ENCODE measurements at regions not wholly inside any gene's neighbourhood (a gene's known extent, or its start where the extent isn't known, plus 50 kb on each side); places are given as distances from the start of the nearest gene placed in this dataset.

DNA sequence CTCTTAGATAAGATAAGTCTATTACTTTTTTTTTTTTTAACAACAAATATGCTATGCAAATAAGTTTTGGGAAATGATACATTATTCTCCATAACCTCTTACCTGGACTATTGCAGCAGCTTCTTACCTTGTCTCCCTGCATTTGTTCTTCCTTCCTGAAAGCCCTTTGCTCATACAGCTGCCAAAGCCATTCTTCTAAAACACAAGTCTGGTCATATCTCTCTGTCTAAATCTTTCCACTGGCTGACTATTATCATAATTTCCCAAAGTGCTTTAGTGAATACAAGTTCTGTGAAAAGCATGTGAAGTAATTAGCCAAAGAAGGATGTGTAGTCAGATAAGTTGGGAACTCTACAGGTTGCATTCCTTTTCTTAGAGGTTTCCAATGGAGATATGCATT lies 115.4 kb upstream of the CNTLN start:
- no peak overlapping the region for H3K27ac ChIP-seq
- no peak for DNase-seq
- intact Hi-C loops (cut with DNase I), result no loop called here
- no peaks in the 10 kb centered on the region for H3K36me3 ChIP-seq
- no peaks in the 10 kb centered on the region for H3K9me3 ChIP-seq
- peaks cover 5% of the 10 kb centered on the region for H3K4me1 ChIP-seq (ENCODE audit: insufficient read depth)
- no peak overlapping the region for H3K4me3 ChIP-seq
- no peaks in the 10 kb centered on the region for H3K27me3 ChIP-seq
- TF ChIP-seq EP300 (IDR thresholded peaks at IDR 0.05), result no peak
- TF ChIP-seq POLR2A (IDR thresholded peaks at IDR 0.05), result no peak
- TF ChIP-seq, protein P1, sequence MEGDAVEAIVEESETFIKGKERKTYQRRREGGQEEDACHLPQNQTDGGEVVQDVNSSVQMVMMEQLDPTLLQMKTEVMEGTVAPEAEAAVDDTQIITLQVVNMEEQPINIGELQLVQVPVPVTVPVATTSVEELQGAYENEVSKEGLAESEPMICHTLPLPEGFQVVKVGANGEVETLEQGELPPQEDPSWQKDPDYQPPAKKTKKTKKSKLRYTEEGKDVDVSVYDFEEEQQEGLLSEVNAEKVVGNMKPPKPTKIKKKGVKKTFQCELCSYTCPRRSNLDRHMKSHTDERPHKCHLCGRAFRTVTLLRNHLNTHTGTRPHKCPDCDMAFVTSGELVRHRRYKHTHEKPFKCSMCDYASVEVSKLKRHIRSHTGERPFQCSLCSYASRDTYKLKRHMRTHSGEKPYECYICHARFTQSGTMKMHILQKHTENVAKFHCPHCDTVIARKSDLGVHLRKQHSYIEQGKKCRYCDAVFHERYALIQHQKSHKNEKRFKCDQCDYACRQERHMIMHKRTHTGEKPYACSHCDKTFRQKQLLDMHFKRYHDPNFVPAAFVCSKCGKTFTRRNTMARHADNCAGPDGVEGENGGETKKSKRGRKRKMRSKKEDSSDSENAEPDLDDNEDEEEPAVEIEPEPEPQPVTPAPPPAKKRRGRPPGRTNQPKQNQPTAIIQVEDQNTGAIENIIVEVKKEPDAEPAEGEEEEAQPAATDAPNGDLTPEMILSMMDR (IDR thresholded peaks at IDR 0.05), result no peak

DNA sequence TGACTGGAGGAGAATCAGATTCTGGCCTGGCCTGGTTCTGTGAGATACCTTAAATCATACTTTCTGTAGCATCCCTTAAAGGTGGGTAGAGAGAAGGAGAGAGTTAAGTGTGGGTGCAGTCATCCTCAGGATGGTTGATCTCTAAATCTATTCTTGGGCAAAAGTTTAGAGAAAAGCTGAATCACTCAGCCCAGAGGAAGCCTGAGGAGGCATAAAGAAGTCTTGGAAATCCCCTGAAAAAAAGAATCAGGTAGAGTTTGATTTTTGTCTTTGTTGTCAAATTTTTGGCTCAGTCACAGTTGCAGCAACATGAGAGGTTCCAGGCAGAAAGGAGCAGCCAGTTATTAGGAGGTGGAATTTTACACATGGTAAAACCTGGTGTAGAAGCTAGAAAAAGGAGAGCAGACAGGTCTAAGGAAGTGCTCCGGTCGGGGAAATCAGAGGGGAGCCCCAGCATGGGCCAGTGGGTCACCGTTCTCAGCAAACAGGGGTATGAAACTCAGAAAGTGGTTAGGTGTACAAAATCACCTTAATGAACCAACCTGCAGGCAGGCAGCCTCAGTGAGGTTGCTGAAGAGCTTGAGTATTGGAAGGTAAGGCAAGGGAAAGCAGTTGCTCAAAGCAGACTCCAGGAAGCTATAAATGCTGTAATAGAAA lies 116.2 kb upstream of the CNTLN start:
- no peak overlapping the region for H3K27ac ChIP-seq

DNA sequence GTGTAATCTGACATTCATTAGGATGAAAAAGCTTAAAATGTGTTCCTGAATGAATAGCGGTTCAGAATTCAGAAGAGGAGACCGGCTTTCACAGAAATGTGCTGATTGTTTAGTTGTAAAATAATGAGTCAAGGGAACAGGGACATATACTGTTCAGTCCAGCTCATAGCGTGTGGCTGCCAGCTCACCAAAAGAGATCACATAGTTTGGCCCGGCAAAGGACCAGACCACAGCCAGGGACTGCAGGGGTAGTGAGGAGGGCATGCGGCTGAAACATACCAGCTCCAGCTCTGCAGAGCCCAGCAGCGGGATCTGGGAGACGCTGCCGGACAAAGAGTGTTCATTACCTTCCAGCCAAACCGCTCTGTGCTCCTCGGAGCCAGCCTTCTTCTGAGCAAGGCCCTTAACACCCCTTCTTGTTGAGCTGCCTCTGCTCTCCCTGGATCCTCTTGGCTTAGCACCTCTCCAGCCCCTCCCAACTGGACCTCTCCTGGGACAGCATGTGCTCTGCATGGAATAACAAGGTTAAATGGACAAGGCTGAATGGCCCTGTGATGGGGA lies 116.8 kb upstream of the CNTLN start:
- H3K27me3 ChIP-seq, result no peaks in the 10 kb centered on the region
- H3K4me3 ChIP-seq, result no peak overlapping the region
- no peaks in the 10 kb centered on the region for H3K36me3 ChIP-seq
- peak; percentile 19 to 80 (median 63) for DNase-seq
- 72 to 78% (median 75%) methylated on average over 10 of the region's 10 CpGs for WGBS, 3 donors
- intact Hi-C loops (cut with DNase I), result no loop called here
- TF ChIP-seq POLR2A (IDR thresholded peaks at IDR 0.05) (no peak), EP300 (IDR thresholded peaks at IDR 0.05) (no peak)
- TF ChIP-seq, protein P1 (IDR thresholded peaks at IDR 0.05), result no peak
- H3K9me3 ChIP-seq, result no peaks in the 10 kb centered on the region
- H3K27ac ChIP-seq, result no peak overlapping the region
- H3K4me1 ChIP-seq (ENCODE audit: insufficient read depth), result peaks cover 5% of the 10 kb centered on the region

More for the DNA sequence above, 116.2 kb upstream of the CNTLN start:
- no peak for TF ChIP-seq POLR2A (IDR thresholded peaks at IDR 0.05)
- TF ChIP-seq, protein P1 (IDR thresholded peaks at IDR 0.05), result no peak
- TF ChIP-seq EP300 (IDR thresholded peaks at IDR 0.05), result no peak
- Histone ChIP-seq H3K36me3 (no peaks in the 10 kb centered on the region), H3K4me3 (no peak overlapping the region), H3K27me3 (no peaks in the 10 kb centered on the region), H3K4me1 (ENCODE audit: insufficient read depth) (peaks cover 5% of the 10 kb centered on the region), H3K9me3 (no peaks in the 10 kb centered on the region)
- WGBS, 3 donors, result 81 to 93% (median 93%) methylated on average over 3 of the region's 3 CpGs
- intact Hi-C loops (cut with DNase I), result no loop called here
- no peak for DNase-seq

DNA sequence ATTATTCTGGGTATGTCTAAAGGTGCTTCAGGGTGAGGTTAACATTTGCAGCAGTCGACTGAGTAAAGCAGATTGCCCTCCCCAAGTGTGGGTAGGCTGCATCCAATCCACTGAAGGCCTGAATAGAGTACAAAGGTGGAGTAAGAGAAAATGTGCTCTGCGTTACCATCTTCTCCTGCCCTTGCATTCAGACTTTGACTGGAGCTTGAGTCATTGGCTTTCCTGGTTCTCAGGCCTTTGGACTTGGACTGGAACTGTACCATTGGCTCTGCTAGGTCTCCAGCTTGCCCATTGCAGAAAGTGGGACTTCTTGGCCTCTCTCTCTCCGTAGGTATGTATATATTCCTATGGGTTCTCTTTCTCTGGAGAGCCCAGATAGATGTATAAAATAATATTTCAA lies 120.9 kb upstream of the CNTLN start:
- H3K27ac ChIP-seq, result no peak overlapping the region
- DNase-seq, result no peak
- TF ChIP-seq, protein P1 (IDR thresholded peaks at IDR 0.05), result no peak
- no peak for TF ChIP-seq POLR2A (IDR thresholded peaks at IDR 0.05)
- no peak for TF ChIP-seq EP300 (IDR thresholded peaks at IDR 0.05)
- H3K9me3 ChIP-seq, result no peaks in the 10 kb centered on the region
- no peaks in the 10 kb centered on the region for H3K36me3 ChIP-seq
- peaks cover 5% of the 10 kb centered on the region for H3K4me1 ChIP-seq (ENCODE audit: insufficient read depth)
- H3K4me3 ChIP-seq, result no peak overlapping the region
- no peaks in the 10 kb centered on the region for H3K27me3 ChIP-seq
- intact Hi-C loops (cut with DNase I), result no loop called here
- WGBS, 3 donors, result 71 to 93% (median 79%) methylated on average over 3 of the region's 3 CpGs
